ENCODE measurements at regions not wholly inside any gene's neighbourhood (a gene's known extent, or its start where the extent isn't known, plus 50 kb on each side); places are given as distances from the start of the nearest gene placed in this dataset.

DNA sequence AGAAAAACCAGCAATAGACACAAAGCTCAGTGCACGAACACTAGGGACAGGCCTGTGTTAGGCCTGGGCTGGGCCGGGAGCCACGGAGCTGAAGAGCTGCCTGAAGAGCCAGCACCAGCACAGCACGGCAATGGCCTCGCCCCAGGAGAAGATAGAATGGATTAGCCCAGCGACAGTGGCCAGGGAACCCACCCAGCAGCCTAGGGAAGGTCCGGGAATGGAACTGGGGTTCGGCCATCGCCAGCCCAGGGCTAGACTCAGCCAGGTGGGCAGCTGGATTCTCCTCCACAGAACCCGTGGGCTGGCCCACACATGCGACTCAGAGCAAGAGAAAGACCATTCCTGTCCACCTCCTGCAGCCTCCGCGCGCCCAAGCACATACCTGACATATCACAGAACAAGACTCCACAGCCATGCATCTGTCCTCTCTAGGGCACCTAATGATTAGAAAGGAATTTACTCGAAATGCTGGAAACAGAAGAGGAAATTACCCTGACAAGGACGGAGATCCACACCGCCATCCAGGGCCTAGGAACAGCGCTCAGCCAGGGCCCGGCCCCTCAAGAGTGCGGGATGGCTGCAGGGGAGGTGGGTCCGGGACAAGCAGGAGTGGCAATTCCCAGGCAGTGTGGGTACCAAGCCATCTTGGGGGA, 82.8 kb downstream of the TMEM18 start:
- TF ChIP-seq, protein P1, sequence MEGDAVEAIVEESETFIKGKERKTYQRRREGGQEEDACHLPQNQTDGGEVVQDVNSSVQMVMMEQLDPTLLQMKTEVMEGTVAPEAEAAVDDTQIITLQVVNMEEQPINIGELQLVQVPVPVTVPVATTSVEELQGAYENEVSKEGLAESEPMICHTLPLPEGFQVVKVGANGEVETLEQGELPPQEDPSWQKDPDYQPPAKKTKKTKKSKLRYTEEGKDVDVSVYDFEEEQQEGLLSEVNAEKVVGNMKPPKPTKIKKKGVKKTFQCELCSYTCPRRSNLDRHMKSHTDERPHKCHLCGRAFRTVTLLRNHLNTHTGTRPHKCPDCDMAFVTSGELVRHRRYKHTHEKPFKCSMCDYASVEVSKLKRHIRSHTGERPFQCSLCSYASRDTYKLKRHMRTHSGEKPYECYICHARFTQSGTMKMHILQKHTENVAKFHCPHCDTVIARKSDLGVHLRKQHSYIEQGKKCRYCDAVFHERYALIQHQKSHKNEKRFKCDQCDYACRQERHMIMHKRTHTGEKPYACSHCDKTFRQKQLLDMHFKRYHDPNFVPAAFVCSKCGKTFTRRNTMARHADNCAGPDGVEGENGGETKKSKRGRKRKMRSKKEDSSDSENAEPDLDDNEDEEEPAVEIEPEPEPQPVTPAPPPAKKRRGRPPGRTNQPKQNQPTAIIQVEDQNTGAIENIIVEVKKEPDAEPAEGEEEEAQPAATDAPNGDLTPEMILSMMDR (IDR thresholded peaks at IDR 0.05), result no peak
- no peak for TF ChIP-seq POLR2A (IDR thresholded peaks at IDR 0.05)

Measured in upper lobe of left lung (tissue), 4 donors.